Panc1 (cell line): ENCODE measurements at regions not wholly inside any gene's neighbourhood (a gene's known extent, or its start where the extent isn't known, plus 50 kb on each side); places are given as distances from the start of the nearest gene placed in this dataset.

Source experiments
- ATAC-seq: fragments of 200-7000 bp; cut with Tn5 transposase; 2 replicates; pipeline ENCODE4 v1.9.1; 2020; ENCODE audit warnings: mild to moderate bottlenecking, moderate library complexity
- BruUV-seq: library from RNA; stranded (reverse); fragments of 400-500 nt; replicated peaks from 2 replicates; lab custom pipeline; 2021; lab: Mats Ljungman, UMichigan
- CTCF ChIA-PET: fragments of 300-600 bp; sonication (Branson Sonifier 250); formaldehyde crosslinking; loops from one replicate; lab custom pipeline; 2022; ENCODE audit warnings: antibody characterized with exemption; lab: Charles Lee
- POLR2A ChIA-PET: fragments of 300-600 bp; sonication (Branson Sonifier 250); formaldehyde crosslinking; loops from one replicate; lab custom pipeline; 2022; ENCODE audit warnings: antibody characterized with exemption; lab: Charles Lee
- DNase-seq: peaks from one replicate; pipeline ENCODE4 v3.0.0-alpha.2; 2010; ENCODE audit warnings: low read depth, low spot score
- H3K27ac ChIP-seq: 2 replicates; pipeline ENCODE4 v1.5.1; 2011; ENCODE audit warnings: mild to moderate bottlenecking, low read length, inconsistent platforms
- H3K27me3 ChIP-seq: fragments of 200-500 bp; sonication (Bioruptor generic); 2 replicates; pipeline ENCODE4 v1.6.0; 2014; ENCODE audit warnings: low read length, inconsistent platforms; ENCODE audit not compliant: control insufficient read depth, insufficient read depth
- H3K36me3 ChIP-seq: fragments of 200-500 bp; sonication (Bioruptor generic); 2 replicates; pipeline ENCODE4 v1.5.1; 2014; ENCODE audit warnings: inconsistent platforms, mild to moderate bottlenecking, low read length, moderate library complexity; ENCODE audit not compliant: control insufficient read depth, insufficient read depth
- H3K4me1 ChIP-seq: 2 replicates; pipeline ENCODE4 v1.5.1; 2011; ENCODE audit warnings: inconsistent platforms, mild to moderate bottlenecking, low read length, moderate library complexity; ENCODE audit not compliant: control insufficient read depth, insufficient read depth
- H3K4me3 ChIP-seq, 2 experiments: 2 replicates each; pipeline ENCODE4 v1.5.1; 2011 to 2012; ENCODE audit warnings: low read depth in 2 of 2, low read length in 2 of 2, mild to moderate bottlenecking in 2 of 2, inconsistent platforms in 1 of 2, moderate library complexity in 1 of 2
- H3K9me3 ChIP-seq: fragments of 200-500 bp; sonication (Bioruptor generic); 2 replicates; pipeline ENCODE4 v1.5.1; 2014; ENCODE audit warnings: low read depth, mild to moderate bottlenecking, inconsistent platforms, low read length, moderate library complexity; ENCODE audit not compliant: control insufficient read depth, insufficient read depth
- POLR2AphosphoS5 ChIP-seq: IDR thresholded peaks from 2 replicates; pipeline ENCODE4 v1.6.1; 2012; ENCODE audit warnings: mild to moderate bottlenecking, low read depth, low read length, moderate library complexity
- SIN3A ChIP-seq: IDR thresholded peaks from 2 replicates; pipeline ENCODE4 v1.6.1; 2012; ENCODE audit warnings: low read depth, mild to moderate bottlenecking, low read length, moderate library complexity, borderline replicate concordance; ENCODE audit not compliant: insufficient read depth
- TCF7L2 ChIP-seq: IDR thresholded peaks from 2 replicates; pipeline ENCODE4 v1.6.1; 2011; ENCODE audit warnings: mild to moderate bottlenecking, low read depth, low read length, inconsistent platforms
- in situ Hi-C: cut with HindIII; loops from 2 replicates; pipeline ENCODE4 v1.10.0; 2016; ENCODE audit warnings: low sequenced_read_pairs, low pct_unique_long_range_greater_than_20kb
- intact Hi-C: fragments of 100-400 bp; cut with micrococcal nuclease; formaldehyde crosslinking; loops from one replicate; pipeline ENCODE4 v1.10.0; 2022; ENCODE audit not compliant: unreplicated experiment
- TF ChIP-seq, protein P1 (sequence below), 2 experiments: IDR thresholded peaks; 2 replicates each; pipeline ENCODE4 v1.6.1; 2011 to 2012; ENCODE audit warnings: low read depth in 2 of 2, control low read depth in 1 of 2, low read length in 1 of 2, mild to moderate bottlenecking in 1 of 2, moderate library complexity in 1 of 2; ENCODE audit not compliant: insufficient read depth in 1 of 2
- TF ChIP-seq, protein P2 (sequence below): fragments of 450-650 bp; IDR thresholded peaks from 2 replicates; pipeline ENCODE4 v1.5.1; 2017; ENCODE audit warnings: mild to moderate bottlenecking

DNA sequence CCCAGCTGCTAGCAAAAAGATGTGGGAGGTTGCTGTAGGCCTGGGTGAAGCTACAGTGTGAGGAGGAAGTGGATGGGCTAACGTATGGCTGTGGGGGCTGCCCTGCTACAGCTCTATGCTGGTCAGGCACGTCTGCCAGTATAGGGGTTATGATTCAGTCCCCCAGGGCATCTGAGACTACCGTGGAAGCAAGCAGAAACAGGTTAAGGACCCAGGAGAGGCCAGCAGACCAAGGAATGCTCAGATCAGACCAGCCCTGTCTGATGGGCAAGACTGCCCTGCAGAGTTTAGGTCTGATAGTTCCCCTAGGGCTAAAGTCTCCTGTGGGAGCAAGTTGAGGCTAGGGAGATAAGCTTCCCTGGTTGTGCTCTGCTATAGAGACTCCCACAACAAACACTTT, 416.1 kb upstream of the CTNND2 start:
- Histone ChIP-seq H3K9me3 (no peaks in the 10 kb centered on the region), H3K27ac (no peak overlapping the region), H3K4me1 (no peaks in the 10 kb centered on the region), H3K4me3 (no peak overlapping the region), H3K27me3 (no peaks in the 10 kb centered on the region), H3K36me3 (no peaks in the 10 kb centered on the region)
- POLR2A ChIA-PET: no interaction called here
- in situ Hi-C loops: no loop called here
- ATAC-seq: no peak
- intact Hi-C loops: no loop called here
- no peak for DNase-seq
- TF ChIP-seq POLR2AphosphoS5 (no peak), SIN3A (no peak), TCF7L2 (no peak)
- TF ChIP-seq, protein P1, sequence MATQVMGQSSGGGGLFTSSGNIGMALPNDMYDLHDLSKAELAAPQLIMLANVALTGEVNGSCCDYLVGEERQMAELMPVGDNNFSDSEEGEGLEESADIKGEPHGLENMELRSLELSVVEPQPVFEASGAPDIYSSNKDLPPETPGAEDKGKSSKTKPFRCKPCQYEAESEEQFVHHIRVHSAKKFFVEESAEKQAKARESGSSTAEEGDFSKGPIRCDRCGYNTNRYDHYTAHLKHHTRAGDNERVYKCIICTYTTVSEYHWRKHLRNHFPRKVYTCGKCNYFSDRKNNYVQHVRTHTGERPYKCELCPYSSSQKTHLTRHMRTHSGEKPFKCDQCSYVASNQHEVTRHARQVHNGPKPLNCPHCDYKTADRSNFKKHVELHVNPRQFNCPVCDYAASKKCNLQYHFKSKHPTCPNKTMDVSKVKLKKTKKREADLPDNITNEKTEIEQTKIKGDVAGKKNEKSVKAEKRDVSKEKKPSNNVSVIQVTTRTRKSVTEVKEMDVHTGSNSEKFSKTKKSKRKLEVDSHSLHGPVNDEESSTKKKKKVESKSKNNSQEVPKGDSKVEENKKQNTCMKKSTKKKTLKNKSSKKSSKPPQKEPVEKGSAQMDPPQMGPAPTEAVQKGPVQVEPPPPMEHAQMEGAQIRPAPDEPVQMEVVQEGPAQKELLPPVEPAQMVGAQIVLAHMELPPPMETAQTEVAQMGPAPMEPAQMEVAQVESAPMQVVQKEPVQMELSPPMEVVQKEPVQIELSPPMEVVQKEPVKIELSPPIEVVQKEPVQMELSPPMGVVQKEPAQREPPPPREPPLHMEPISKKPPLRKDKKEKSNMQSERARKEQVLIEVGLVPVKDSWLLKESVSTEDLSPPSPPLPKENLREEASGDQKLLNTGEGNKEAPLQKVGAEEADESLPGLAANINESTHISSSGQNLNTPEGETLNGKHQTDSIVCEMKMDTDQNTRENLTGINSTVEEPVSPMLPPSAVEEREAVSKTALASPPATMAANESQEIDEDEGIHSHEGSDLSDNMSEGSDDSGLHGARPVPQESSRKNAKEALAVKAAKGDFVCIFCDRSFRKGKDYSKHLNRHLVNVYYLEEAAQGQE (IDR thresholded peaks at IDR 0.05; ENCODE audit: insufficient read depth in 1 of 2, low read depth in 2 of 2, low read length in 1 of 2): no peak
- TF ChIP-seq, protein P2, sequence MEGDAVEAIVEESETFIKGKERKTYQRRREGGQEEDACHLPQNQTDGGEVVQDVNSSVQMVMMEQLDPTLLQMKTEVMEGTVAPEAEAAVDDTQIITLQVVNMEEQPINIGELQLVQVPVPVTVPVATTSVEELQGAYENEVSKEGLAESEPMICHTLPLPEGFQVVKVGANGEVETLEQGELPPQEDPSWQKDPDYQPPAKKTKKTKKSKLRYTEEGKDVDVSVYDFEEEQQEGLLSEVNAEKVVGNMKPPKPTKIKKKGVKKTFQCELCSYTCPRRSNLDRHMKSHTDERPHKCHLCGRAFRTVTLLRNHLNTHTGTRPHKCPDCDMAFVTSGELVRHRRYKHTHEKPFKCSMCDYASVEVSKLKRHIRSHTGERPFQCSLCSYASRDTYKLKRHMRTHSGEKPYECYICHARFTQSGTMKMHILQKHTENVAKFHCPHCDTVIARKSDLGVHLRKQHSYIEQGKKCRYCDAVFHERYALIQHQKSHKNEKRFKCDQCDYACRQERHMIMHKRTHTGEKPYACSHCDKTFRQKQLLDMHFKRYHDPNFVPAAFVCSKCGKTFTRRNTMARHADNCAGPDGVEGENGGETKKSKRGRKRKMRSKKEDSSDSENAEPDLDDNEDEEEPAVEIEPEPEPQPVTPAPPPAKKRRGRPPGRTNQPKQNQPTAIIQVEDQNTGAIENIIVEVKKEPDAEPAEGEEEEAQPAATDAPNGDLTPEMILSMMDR: no peak
- BruUV-seq: no TSS peak
- CTCF ChIA-PET: no interaction called here

GRCh38 chr5:12316812-12317211, 412.6 kb upstream of the CTNND2 start:
- CTCF ChIA-PET: no interaction called here
- no peak overlapping the region for H3K27ac ChIP-seq
- POLR2A ChIA-PET: no interaction called here
- intact Hi-C loops (no loop called here), in situ Hi-C loops (no loop called here)
- no TSS peak for BruUV-seq
- DNase-seq (no peak), ATAC-seq (no peak)
- no peaks in the 10 kb centered on the region for H3K27me3 ChIP-seq
- no peaks in the 10 kb centered on the region for H3K4me1 ChIP-seq
- H3K4me3 ChIP-seq: no peak overlapping the region
- no peaks in the 10 kb centered on the region for H3K9me3 ChIP-seq
- H3K36me3 ChIP-seq: no peaks in the 10 kb centered on the region
- TF ChIP-seq SIN3A: no peak
- no peak for TF ChIP-seq POLR2AphosphoS5
- TF ChIP-seq, protein P2: no peak
- TF ChIP-seq TCF7L2: no peak
- TF ChIP-seq, protein P1 (IDR thresholded peaks at IDR 0.05; ENCODE audit: insufficient read depth in 1 of 2, low read depth in 2 of 2, low read length in 1 of 2): no peak
